ENCODE measurements at regions not wholly inside any gene's neighbourhood (a gene's known extent, or its start where the extent isn't known, plus 50 kb on each side); places are given as distances from the start of the nearest gene placed in this dataset.

DNA sequence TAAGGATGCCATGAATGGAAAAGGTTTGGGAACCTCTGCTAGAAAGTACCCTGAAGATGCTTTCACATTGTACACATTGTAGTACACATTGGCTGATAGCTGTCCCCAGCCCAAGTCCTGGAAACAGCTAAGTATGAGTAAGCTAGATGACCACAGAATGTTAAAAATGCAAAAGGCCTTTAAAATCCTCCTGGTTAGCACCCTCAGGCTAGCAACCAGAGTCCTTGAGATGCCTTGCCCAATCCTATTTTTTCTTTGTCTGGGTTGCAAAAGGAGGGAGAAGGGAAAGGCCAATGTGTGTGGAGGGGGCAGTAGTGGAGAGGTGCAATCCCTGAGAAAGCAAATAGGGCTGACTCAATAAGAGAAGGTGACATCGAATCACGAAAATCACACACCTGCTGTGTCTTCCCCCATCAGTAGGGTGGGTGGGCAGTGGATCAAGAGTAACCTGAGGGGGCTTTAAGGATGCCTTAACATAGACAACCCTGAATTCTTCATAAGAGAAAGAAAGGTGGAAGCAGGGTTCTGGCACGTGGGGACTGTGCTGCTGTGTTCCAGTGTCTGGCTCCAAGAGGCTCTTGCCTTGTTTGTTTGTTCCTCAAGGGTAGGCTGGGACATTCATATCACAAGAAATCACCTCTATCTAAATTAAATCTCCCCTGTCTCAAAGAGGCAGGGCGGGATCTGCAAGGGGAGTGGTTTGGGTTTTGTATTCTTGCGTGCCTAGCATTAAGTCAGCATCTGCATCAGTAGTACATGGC, 266.2 kb upstream of the PLXNA2 start:
- POLR2A ChIA-PET, result no interaction called here

DNA sequence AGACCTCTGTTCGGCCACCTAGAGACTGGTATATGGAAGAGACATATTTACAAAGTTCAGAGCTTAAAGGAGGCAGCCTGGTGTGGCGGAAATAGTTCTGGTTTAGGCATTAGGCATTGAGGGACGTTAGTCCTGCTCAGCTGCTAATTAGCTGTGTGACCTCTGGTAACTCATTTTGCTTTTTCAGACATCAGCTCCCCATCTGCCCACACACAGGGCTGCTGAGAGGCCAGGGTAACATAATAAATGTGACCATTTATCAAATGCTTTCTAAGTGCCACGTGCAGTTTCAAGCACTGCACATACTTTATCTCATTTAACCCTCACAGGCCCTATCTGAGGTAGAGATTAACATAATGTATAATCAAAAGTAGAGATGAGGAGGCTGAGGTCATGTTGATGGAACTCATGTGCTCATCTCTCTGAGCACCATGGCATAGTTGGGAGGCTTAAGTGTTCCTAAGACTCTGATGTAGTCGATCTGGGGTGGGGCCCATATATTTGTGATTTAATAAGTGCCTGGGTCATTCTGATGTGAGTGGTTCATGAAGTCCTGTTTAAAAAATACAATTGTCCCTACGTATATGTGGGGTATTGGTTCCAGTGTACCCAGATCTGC, 267.2 kb upstream of the PLXNA2 start:
- DNase-seq (ENCODE audit: low read depth, low spot score), result no peak
- TF ChIP-seq, protein P1, sequence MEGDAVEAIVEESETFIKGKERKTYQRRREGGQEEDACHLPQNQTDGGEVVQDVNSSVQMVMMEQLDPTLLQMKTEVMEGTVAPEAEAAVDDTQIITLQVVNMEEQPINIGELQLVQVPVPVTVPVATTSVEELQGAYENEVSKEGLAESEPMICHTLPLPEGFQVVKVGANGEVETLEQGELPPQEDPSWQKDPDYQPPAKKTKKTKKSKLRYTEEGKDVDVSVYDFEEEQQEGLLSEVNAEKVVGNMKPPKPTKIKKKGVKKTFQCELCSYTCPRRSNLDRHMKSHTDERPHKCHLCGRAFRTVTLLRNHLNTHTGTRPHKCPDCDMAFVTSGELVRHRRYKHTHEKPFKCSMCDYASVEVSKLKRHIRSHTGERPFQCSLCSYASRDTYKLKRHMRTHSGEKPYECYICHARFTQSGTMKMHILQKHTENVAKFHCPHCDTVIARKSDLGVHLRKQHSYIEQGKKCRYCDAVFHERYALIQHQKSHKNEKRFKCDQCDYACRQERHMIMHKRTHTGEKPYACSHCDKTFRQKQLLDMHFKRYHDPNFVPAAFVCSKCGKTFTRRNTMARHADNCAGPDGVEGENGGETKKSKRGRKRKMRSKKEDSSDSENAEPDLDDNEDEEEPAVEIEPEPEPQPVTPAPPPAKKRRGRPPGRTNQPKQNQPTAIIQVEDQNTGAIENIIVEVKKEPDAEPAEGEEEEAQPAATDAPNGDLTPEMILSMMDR (IDR thresholded peaks at IDR 0.05; ENCODE audit: insufficient read depth, low read length, missing control alignments), result no peak
- ChIA-PET CTCF (no interaction called here), POLR2A (no interaction called here)
- no peak overlapping the region for H3K4me3 ChIP-seq (ENCODE audit: low read depth, low read length)

More for the DNA sequence above, 266.2 kb upstream of the PLXNA2 start:
- DNase-seq (ENCODE audit: low read depth, low spot score), result peak; percentile 14
- no peak overlapping the region for H3K4me3 ChIP-seq (ENCODE audit: low read depth, low read length)
- CTCF ChIA-PET, result no interaction called here
- TF ChIP-seq, protein P1 (IDR thresholded peaks at IDR 0.05; ENCODE audit: insufficient read depth, low read length, missing control alignments), result no peak

- ChIA-PET CTCF (no interaction called here), POLR2A (no interaction called here)
- DNase-seq (ENCODE audit: low read depth, low spot score), result no peak
- TF ChIP-seq, protein P1 (IDR thresholded peaks at IDR 0.05; ENCODE audit: insufficient read depth, low read length, missing control alignments), result no peak
- H3K4me3 ChIP-seq (ENCODE audit: low read depth, low read length), result no peak overlapping the region
Measured at GRCh38 chr1:208513799-208514198, 269.6 kb upstream of the PLXNA2 start.

GRCh38 chr1:208515129-208515528, 270.9 kb upstream of the PLXNA2 start:
- CTCF ChIA-PET, result no interaction called here
- POLR2A ChIA-PET, result no interaction called here
- no peak overlapping the region for H3K4me3 ChIP-seq (ENCODE audit: low read depth, low read length)
- TF ChIP-seq, protein P1 (IDR thresholded peaks at IDR 0.05; ENCODE audit: insufficient read depth, low read length, missing control alignments), result no peak
- no peak for DNase-seq (ENCODE audit: low read depth, low spot score)

GRCh38 chr1:208516780-208517179, 272.6 kb upstream of the PLXNA2 start:
- ChIA-PET CTCF (no interaction called here), POLR2A (no interaction called here)
- no peak overlapping the region for H3K4me3 ChIP-seq (ENCODE audit: low read depth, low read length)
- no peak for DNase-seq (ENCODE audit: low read depth, low spot score)
- TF ChIP-seq, protein P1 (IDR thresholded peaks at IDR 0.05; ENCODE audit: insufficient read depth, low read length, missing control alignments), result no peak

GRCh38 chr1:208520438-208521099, 276.4 kb upstream of the PLXNA2 start:
- CTCF ChIA-PET, result no interaction called here
- DNase-seq (ENCODE audit: low read depth, low spot score), result no peak

More at GRCh38 chr1:208520438-208521099, 276.4 kb upstream of the PLXNA2 start:
- TF ChIP-seq, protein P1 (IDR thresholded peaks at IDR 0.05; ENCODE audit: insufficient read depth, low read length, missing control alignments), result no peak
- POLR2A ChIA-PET, result no interaction called here
- no peak overlapping the region for H3K4me3 ChIP-seq (ENCODE audit: low read depth, low read length)

All from AG04449 (cell line).